H1 (cell line): ENCODE measurements at regions not wholly inside any gene's neighbourhood (a gene's known extent, or its start where the extent isn't known, plus 50 kb on each side); places are given as distances from the start of the nearest gene placed in this dataset.

Experiments used
- CTCF ChIA-PET: fragments of 300-600 bp; sonication (Branson Sonifier 250); formaldehyde crosslinking; loops from one replicate; lab custom pipeline; 2021; ENCODE audit not compliant: partially characterized antibody; lab: Charles Lee
- POLR2A ChIA-PET: fragments of 300-600 bp; sonication (Branson Sonifier 250); formaldehyde crosslinking; loops from one replicate; lab custom pipeline; 2021; ENCODE audit warnings: inconsistent platforms; ENCODE audit not compliant: partially characterized antibody; lab: Charles Lee
- DNase-seq, 2 experiments: peaks; one replicate each; pipeline versions ENCODE4 v3.0.0 to v3.0.0-alpha.2; 2010 to 2022; ENCODE audit warnings: low spot score in 2 of 2, low read depth in 1 of 2, mixed read lengths in 1 of 2
- FAIRE-seq: peaks from 2 replicates; lab custom pipeline; 2011; peaks lifted over from hg19 to GRCh38; lab: Jason Lieb, UNC
- H2AFZ ChIP-seq: 2 replicates; pipeline ENCODE4 v1.8.1; 2012; ENCODE audit warnings: low read length, inconsistent platforms
- H2AK5ac ChIP-seq: 2 replicates; pipeline ENCODE4 v1.6.1; 2013; ENCODE audit warnings: low read depth, low read length
- H2BK120ac ChIP-seq: replicated peaks from 2 replicates; pipeline ENCODE3; 2013; ENCODE audit warnings: low read depth, low read length, inconsistent platforms
- H2BK12ac ChIP-seq: 2 replicates; pipeline ENCODE4 v1.6.1; 2013; ENCODE audit warnings: low read depth, low read length
- H2BK15ac ChIP-seq: 2 replicates; pipeline ENCODE4 v1.6.1; 2013; ENCODE audit warnings: low read length
- H2BK20ac ChIP-seq: 2 replicates; pipeline ENCODE4 v1.6.1; 2013; ENCODE audit warnings: low read length
- H2BK5ac ChIP-seq: 2 replicates; pipeline ENCODE4 v1.6.1; 2013; ENCODE audit warnings: low read depth, low read length
- H3K14ac ChIP-seq: 2 replicates; pipeline ENCODE4 v1.6.1; 2013; ENCODE audit warnings: inconsistent platforms; ENCODE audit not compliant: insufficient read length
- H3K18ac ChIP-seq: 2 replicates; pipeline ENCODE4 v1.6.1; 2013; ENCODE audit warnings: low read length; ENCODE audit errors: extremely low read depth
- H3K23ac ChIP-seq: 2 replicates; pipeline ENCODE4 v1.6.1; 2013; ENCODE audit warnings: inconsistent platforms; ENCODE audit not compliant: insufficient read length
- H3K23me2 ChIP-seq: 2 replicates; pipeline ENCODE4 v1.6.1; 2013; ENCODE audit warnings: low read depth, low read length
- H3K27ac ChIP-seq: 2 replicates; pipeline ENCODE4 v1.6.1; 2011; ENCODE audit warnings: low read depth, low read length, inconsistent platforms
- H3K27me3 ChIP-seq, 4 experiments: replicated peaks in 1 of 4; 1 replicate in 1 of 4; 2 replicates in 3 of 4; pipeline versions ENCODE4 v1.6.1 to v1.8.1; 2011 to 2013; ENCODE audit warnings: low read length in 3 of 4, mild to moderate bottlenecking in 3 of 4, inconsistent platforms in 2 of 4, mixed read lengths in 2 of 4, moderate library complexity in 1 of 4; ENCODE audit not compliant: control insufficient read depth in 3 of 4, insufficient read depth in 3 of 4; ENCODE audit errors: extremely low read depth in 1 of 4
- H3K36me3 ChIP-seq, 4 experiments: 2 replicates each; pipeline versions ENCODE4 v1.6.1 to v1.8.1; 2011 to 2013; ENCODE audit warnings: mild to moderate bottlenecking in 4 of 4, low read length in 3 of 4, moderate library complexity in 2 of 4, control low read depth in 1 of 4, inconsistent platforms in 1 of 4; ENCODE audit not compliant: insufficient read depth in 4 of 4, control insufficient read depth in 2 of 4
- H3K4ac ChIP-seq: replicated peaks from 2 replicates; pipeline ENCODE3; 2013; ENCODE audit warnings: low read length, low read depth, mixed read lengths, inconsistent platforms; ENCODE audit not compliant: insufficient read length
- H3K4me1 ChIP-seq, 4 experiments: replicated peaks in 1 of 4; 1 replicate in 1 of 4; 2 replicates in 3 of 4; pipeline versions ENCODE4 v1.6.1 to v1.8.1; 2011 to 2013; ENCODE audit warnings: low read length in 3 of 4, inconsistent platforms in 2 of 4, mixed read lengths in 1 of 4; ENCODE audit not compliant: insufficient read depth in 4 of 4, control insufficient read depth in 3 of 4
- H3K4me2 ChIP-seq, 2 experiments: 2 replicates each; pipeline versions ENCODE4 v1.6.1 to v1.8.1; 2011 to 2013; ENCODE audit warnings: low read depth in 2 of 2, low read length in 2 of 2, control low read depth in 1 of 2, inconsistent platforms in 1 of 2, mild to moderate bottlenecking in 1 of 2; ENCODE audit not compliant: insufficient read depth in 1 of 2
- H3K4me3 ChIP-seq, 4 experiments: fragments of 200-600, 300-600 bp in 1 of 4; sonication (generic), shearing (Covaris generic), sonication (Bioruptor Twin) in 1 of 4; 2 replicates each; pipeline versions ENCODE4 v1.5.1 to v1.8.1; 2011 to 2016; ENCODE audit warnings: low read length in 4 of 4, low read depth in 3 of 4, control low read depth in 2 of 4, inconsistent platforms in 2 of 4, mild to moderate bottlenecking in 2 of 4, mixed read lengths in 1 of 4, moderate library complexity in 1 of 4; ENCODE audit not compliant: insufficient read depth in 2 of 4; ENCODE audit errors: extremely low read depth in 1 of 4
- H3K56ac ChIP-seq: replicated peaks from 2 replicates; pipeline ENCODE3; 2013; ENCODE audit warnings: low read depth, mild to moderate bottlenecking, mixed read lengths, low read length, inconsistent platforms; ENCODE audit not compliant: insufficient read length
- H3K79me1 ChIP-seq: 2 replicates; pipeline ENCODE4 v1.6.1; 2013; ENCODE audit warnings: low read depth, low read length, control low read depth
- H3K79me2 ChIP-seq, 2 experiments: 2 replicates each; pipeline versions ENCODE4 v1.6.1 to v1.8.1; 2012 to 2013; ENCODE audit warnings: low read length in 2 of 2, mild to moderate bottlenecking in 2 of 2, inconsistent platforms in 1 of 2; ENCODE audit not compliant: insufficient read depth in 2 of 2, control insufficient read depth in 1 of 2
- H3K9ac ChIP-seq, 4 experiments: replicated peaks in 1 of 4; 1 replicate in 1 of 4; 2 replicates in 3 of 4; pipeline versions ENCODE4 v1.6.1 to v1.8.1; 2011 to 2013; ENCODE audit warnings: low read depth in 3 of 4, low read length in 3 of 4, control low read depth in 2 of 4, mild to moderate bottlenecking in 2 of 4, moderate library complexity in 2 of 4, inconsistent platforms in 1 of 4; ENCODE audit errors: extremely low read depth in 1 of 4
- H3K9me3 ChIP-seq, 2 experiments: 2 replicates each; pipeline versions ENCODE4 v1.6.1 to v1.8.1; 2012 to 2013; ENCODE audit warnings: mild to moderate bottlenecking in 2 of 2, moderate library complexity in 2 of 2, control low read depth in 1 of 2, inconsistent platforms in 1 of 2, low read depth in 1 of 2, low read length in 1 of 2, mixed read lengths in 1 of 2; ENCODE audit not compliant: insufficient read depth in 2 of 2
- H4K20me1 ChIP-seq, 2 experiments: replicated peaks in 1 of 2; 2 replicates each; pipeline versions ENCODE3 to v1.8.1; 2011 to 2013; ENCODE audit warnings: inconsistent platforms in 2 of 2, low read length in 2 of 2, mild to moderate bottlenecking in 1 of 2; ENCODE audit not compliant: insufficient read depth in 2 of 2, control insufficient read depth in 1 of 2
- H4K5ac ChIP-seq: 2 replicates; pipeline ENCODE4 v1.6.1; 2013; ENCODE audit warnings: low read length, low read depth, mixed read lengths, inconsistent platforms; ENCODE audit not compliant: insufficient read length
- H4K8ac ChIP-seq: 2 replicates; pipeline ENCODE4 v1.8.0; 2013; ENCODE audit warnings: mild to moderate bottlenecking, moderate library complexity, low read length, inconsistent platforms; ENCODE audit not compliant: insufficient read depth; ENCODE audit errors: extremely low read depth
- H4K91ac ChIP-seq: replicated peaks from 2 replicates; pipeline ENCODE3; 2013; ENCODE audit warnings: low read length, mixed read lengths, inconsistent platforms; ENCODE audit not compliant: insufficient read length
- ATF3 ChIP-seq: IDR thresholded peaks from 2 replicates; pipeline ENCODE4 v1.6.1; 2011; ENCODE audit warnings: low read depth, mild to moderate bottlenecking, low read length; ENCODE audit not compliant: insufficient read depth
- E2F6 ChIP-seq: IDR thresholded peaks from 2 replicates; pipeline ENCODE4 v1.6.1; 2012; ENCODE audit warnings: inconsistent platforms
- EP300 ChIP-seq, 2 experiments: IDR thresholded peaks; 1 replicate in 1 of 2; 2 replicates in 1 of 2; pipeline ENCODE4 v1.6.1; 2011 to 2012; ENCODE audit warnings: low read depth in 2 of 2, low read length in 2 of 2, mild to moderate bottlenecking in 2 of 2, borderline replicate concordance in 1 of 2, inconsistent platforms in 1 of 2, moderate library complexity in 1 of 2
- EZH2 ChIP-seq: fragments of 200-600 bp; sonication (generic); IDR thresholded peaks from 2 replicates; pipeline ENCODE4 v1.7.1; 2012; ENCODE audit warnings: low read depth, mild to moderate bottlenecking, moderate library complexity, low read length, inconsistent platforms; ENCODE audit not compliant: severe bottlenecking
- JUND ChIP-seq: IDR thresholded peaks from 2 replicates; pipeline ENCODE4 v1.6.1; 2011; ENCODE audit warnings: mild to moderate bottlenecking, improper control_type of control experiment, low read length
- RAD21 ChIP-seq, 2 experiments: IDR thresholded peaks in 1 of 2; conservative IDR thresholded peaks in 1 of 2; 2 replicates each; pipeline ENCODE4 v1.6.1; 2011; ENCODE audit warnings: low read depth in 2 of 2, low read length in 2 of 2, improper control_type of control experiment in 1 of 2, inconsistent platforms in 1 of 2, mild to moderate bottlenecking in 1 of 2, moderate library complexity in 1 of 2
- WGBS, 2 experiments: shearing (Covaris generic) in 1 of 2; methylation state at CpG; one replicate each; pipeline versions ENCODE4 v1.1.6 to v1.1.7; 2013 to 2015; ENCODE audit warnings: low lambda C conversion rate in 2 of 2, mixed read lengths in 2 of 2, inconsistent platforms in 1 of 2, low coverage in 1 of 2, missing lambda C conversion rate in 1 of 2; ENCODE audit not compliant: insufficient replicate concordance in 2 of 2, insufficient coverage in 1 of 2, insufficient read length in 1 of 2; ENCODE audit errors: extremely low coverage in 1 of 2, missing lambda C conversion rate in 1 of 2; 5-methylcytosine and 5-hydroxymethylcytosine counted together

DNA sequence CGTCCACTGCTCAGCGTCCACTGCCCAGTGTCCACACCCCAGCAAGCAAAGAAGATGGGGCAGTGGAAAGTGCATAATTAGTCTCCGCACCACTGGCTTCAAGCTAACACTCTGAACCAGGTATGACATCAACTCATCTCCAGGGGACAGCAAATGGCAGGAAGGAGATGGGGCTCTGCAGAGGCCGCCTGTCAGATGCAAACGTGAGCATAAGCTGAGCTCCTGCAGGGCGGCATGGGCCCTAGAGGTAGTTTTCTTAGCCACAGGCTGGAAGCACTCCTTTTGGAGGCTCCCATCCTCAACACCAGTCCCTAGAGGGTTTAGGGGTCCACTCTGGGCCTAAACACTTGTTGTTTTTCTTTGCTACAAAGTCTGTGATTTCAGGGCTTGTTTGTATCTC lies 335.8 kb upstream of the MKI67 start:
- Histone ChIP-seq H3K4me2 (no peak overlapping the region), H2BK12ac (no peak overlapping the region), H4K8ac (no peak overlapping the region), H3K27ac (no peak overlapping the region), H3K14ac (no peak overlapping the region), H2BK15ac (no peak overlapping the region)
- POLR2A ChIA-PET = no interaction called here
- no peak for TF ChIP-seq EZH2
- no peak for TF ChIP-seq E2F6
- no peak for TF ChIP-seq JUND
- no peak for TF ChIP-seq ATF3
- TF ChIP-seq EP300 (IDR thresholded peaks at IDR 0.05; ENCODE audit: borderline replicate concordance in 1 of 2, low read depth in 2 of 2, low read length in 2 of 2) = no peak
- TF ChIP-seq RAD21 (IDR thresholded peaks at IDR 0.05 in 1 of 2, conservative IDR thresholded peaks at IDR 0.05 in 1 of 2; ENCODE audit: low read depth in 2 of 2, low read length in 2 of 2) = 0 out of 4 replicates have a peak, but pooled peaks of 1 of the 2 experiments have one; percentile 3
- TF ChIP-seq, all 59 proteins: peak for 1
- H3K79me2 ChIP-seq = no peaks in the 10 kb centered on the region
- DNase-seq (no peak), FAIRE-seq (no peak)
- no peaks in the 10 kb centered on the region; a peak in 1 of 7 replicates for H3K27me3 ChIP-seq
- no peaks in the 10 kb centered on the region; a peak in 1 of 7 replicates for H3K4me1 ChIP-seq
- no peak overlapping the region for H3K4me3 ChIP-seq
- no peaks in the 10 kb centered on the region for H3K36me3 ChIP-seq
- H2AFZ ChIP-seq = peak overlapping the region; percentile 44; the same call in 1 of the 2 replicates
- H3K23me2 ChIP-seq = peaks cover 2% of the 10 kb centered on the region; the same call in 1 of the 2 replicates
- no peak overlapping the region for H4K5ac ChIP-seq
- no peak overlapping the region for H3K56ac ChIP-seq
- 81% methylated on average over 6 of the region's 6 CpGs; no CpG with 5 or more reads in 1 of the 2 experiments for WGBS, 2 experiments
- CTCF ChIA-PET = interaction anchor here (1.6 to 2.1 kb wide), 2 partner anchors 11 to 23 kb away, joined by 5 read pairs; no protein-coding TSS in a partner anchor
- peaks cover 0 to 3% of the 10 kb centered on the region in 2 experiments; a peak in 2 of 4 replicates for H3K9me3 ChIP-seq
- H4K91ac ChIP-seq = no peak overlapping the region
- no peaks in the 10 kb centered on the region for H3K79me1 ChIP-seq
- no peak overlapping the region for H3K9ac ChIP-seq
- H2BK5ac ChIP-seq = no peak overlapping the region
- no peak overlapping the region for H3K18ac ChIP-seq
- H2BK20ac ChIP-seq = no peak overlapping the region
- no peaks in the 10 kb centered on the region for H4K20me1 ChIP-seq
- H2BK120ac ChIP-seq = no peak overlapping the region
- no peak overlapping the region for H2AK5ac ChIP-seq
- H3K4ac ChIP-seq = no peak overlapping the region
- H3K23ac ChIP-seq = no peak overlapping the region
